Lower leg skin (tissue), 4 donors: ENCODE measurements at regions not wholly inside any gene's neighbourhood (a gene's known extent, or its start where the extent isn't known, plus 50 kb on each side); places are given as distances from the start of the nearest gene placed in this dataset.

Source experiments
- DNase-seq, 2 donors: peaks; one replicate each; pipeline ENCODE4 v3.0.0-alpha.2; 2019; ENCODE audit warnings: low spot score in 2 of 2
- H3K4me3 ChIP-seq: fragments of 200-600 bp; sonication (generic); 2 replicates; pipeline ENCODE4 v1.5.1; 2017; ENCODE audit warnings: mild to moderate bottlenecking, low read depth; ENCODE audit not compliant: poor library complexity, severe bottlenecking
- POLR2A ChIP-seq, 2 donors: fragments of 450-650 bp; IDR thresholded peaks; one replicate each; pipeline ENCODE4 v1.6.1; 2016 to 2017; ENCODE audit warnings: antibody characterized with exemption in 2 of 2, mild to moderate bottlenecking in 1 of 2, moderate library complexity in 1 of 2
- whole genome bisulfite sequencing, 2 donors: methylation state at CpG; one replicate each; pipeline ENCODE4 v1.1.5; 2018; 5-methylcytosine and 5-hydroxymethylcytosine counted together
- intact Hi-C: fragments of 100-400 bp; cut with DNase I; formaldehyde crosslinking; loops from one replicate; pipeline ENCODE4 v1.15.0; 2023; ENCODE audit warnings: low total_unique reads
- TF ChIP-seq, protein P1 (sequence below), 3 donors: fragments of 450-650 bp; IDR thresholded peaks; one replicate each; pipeline ENCODE4 v1.5.1; 2016; ENCODE audit warnings: antibody characterized with exemption in 3 of 3, mild to moderate bottlenecking in 3 of 3, moderate library complexity in 2 of 3

DNA sequence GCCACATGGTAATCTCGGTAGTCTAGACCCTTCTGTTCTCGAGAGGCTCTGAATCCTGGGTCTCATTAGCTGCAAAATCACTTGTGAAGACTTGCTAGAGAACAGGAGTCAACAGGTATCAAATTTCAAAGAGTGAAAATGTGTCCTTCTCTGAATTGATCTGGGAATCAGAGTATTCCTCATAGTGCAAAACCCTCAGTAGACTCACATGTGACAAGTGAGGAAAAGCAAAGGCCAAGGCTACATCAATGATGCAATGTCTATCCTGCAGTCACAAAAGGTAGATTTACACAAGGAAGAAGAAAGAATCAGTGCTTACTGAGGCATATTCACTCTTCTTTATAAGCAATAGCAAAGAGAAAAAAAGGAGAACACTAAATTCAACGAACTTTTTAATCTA, 1220.0 kb upstream of the GJE1 start:
- no peak overlapping the region for H3K4me3 ChIP-seq
- no peak for DNase-seq
- 62% methylated on average over 3 of the region's 3 CpGs for WGBS, 2 donors
- intact Hi-C loops = no loop called here
- TF ChIP-seq POLR2A (IDR thresholded peaks at IDR 0.05) = no peak
- TF ChIP-seq, protein P1, sequence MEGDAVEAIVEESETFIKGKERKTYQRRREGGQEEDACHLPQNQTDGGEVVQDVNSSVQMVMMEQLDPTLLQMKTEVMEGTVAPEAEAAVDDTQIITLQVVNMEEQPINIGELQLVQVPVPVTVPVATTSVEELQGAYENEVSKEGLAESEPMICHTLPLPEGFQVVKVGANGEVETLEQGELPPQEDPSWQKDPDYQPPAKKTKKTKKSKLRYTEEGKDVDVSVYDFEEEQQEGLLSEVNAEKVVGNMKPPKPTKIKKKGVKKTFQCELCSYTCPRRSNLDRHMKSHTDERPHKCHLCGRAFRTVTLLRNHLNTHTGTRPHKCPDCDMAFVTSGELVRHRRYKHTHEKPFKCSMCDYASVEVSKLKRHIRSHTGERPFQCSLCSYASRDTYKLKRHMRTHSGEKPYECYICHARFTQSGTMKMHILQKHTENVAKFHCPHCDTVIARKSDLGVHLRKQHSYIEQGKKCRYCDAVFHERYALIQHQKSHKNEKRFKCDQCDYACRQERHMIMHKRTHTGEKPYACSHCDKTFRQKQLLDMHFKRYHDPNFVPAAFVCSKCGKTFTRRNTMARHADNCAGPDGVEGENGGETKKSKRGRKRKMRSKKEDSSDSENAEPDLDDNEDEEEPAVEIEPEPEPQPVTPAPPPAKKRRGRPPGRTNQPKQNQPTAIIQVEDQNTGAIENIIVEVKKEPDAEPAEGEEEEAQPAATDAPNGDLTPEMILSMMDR (IDR thresholded peaks at IDR 0.05) = no peak

DNA sequence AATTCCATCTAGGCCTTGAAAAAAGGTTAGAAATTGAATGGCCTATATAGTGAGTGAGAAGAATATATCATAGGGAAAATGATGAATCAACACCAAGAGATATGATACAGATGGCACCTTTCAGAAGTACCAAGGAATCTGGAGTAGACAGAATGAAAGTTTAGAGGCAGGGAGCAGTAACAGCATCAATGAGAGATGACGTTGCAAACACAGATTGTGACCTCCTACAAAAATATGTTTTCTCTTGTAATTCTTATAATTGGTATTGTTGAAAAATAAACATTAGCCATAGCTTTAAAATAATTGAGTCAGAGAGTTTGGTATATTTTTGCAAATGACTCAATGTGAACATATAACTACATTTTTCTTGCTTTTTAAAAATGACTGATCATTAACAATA, 1223.1 kb upstream of the GJE1 start:
- 75 to 92% methylated on average over 1 of the region's 1 CpG for WGBS, 2 donors
- no peak for TF ChIP-seq POLR2A (IDR thresholded peaks at IDR 0.05)
- TF ChIP-seq, protein P1 (IDR thresholded peaks at IDR 0.05) = no peak
- H3K4me3 ChIP-seq = no peak overlapping the region
- no peak for DNase-seq
- intact Hi-C loops = no loop called here

DNA sequence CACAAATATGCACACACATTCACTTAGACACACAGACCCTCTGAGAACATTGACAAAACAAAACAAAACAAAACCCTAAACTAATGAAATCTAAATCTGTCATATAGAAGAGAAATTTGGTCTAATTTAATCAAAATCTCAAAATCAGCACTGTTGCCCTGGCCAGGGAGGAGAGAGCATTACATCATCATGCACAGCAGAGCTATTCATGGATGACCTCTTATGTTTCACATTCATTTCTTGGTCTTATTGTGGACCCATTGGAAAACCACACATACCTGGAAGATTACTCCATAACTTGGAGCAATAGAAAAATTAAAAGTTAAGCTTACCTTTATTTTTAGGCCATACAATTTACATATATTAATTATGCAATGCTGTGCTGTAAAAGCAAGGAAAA, 1223.6 kb upstream of the GJE1 start:
- intact Hi-C loops = no loop called here
- H3K4me3 ChIP-seq = no peak overlapping the region
- TF ChIP-seq, protein P1 (IDR thresholded peaks at IDR 0.05) = no peak
- TF ChIP-seq POLR2A (IDR thresholded peaks at IDR 0.05) = no peak
- no peak for DNase-seq

DNA sequence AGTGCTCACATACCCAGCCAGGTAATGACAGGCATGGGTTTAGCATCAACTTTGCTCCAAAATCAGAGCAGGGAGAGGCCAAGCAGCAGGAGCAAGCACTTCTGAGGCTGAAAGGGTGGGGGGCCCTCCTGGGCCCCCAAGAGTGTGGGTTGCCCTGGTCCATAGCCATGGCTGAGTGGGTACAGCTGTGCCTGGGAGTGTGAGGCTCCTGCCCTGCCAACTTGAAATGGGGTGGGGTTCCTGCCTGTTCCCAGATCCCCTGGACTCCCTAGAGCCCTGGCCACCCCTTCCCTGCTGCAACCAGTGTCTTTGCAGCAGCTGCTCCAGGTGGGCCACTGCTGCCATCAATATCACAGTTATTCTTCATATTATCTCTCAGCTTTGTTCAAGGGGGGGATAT, 1224.2 kb upstream of the GJE1 start:
- no peak overlapping the region for H3K4me3 ChIP-seq
- intact Hi-C loops = no loop called here
- DNase-seq = no peak
- TF ChIP-seq, protein P1 (IDR thresholded peaks at IDR 0.05) = no peak

DNA sequence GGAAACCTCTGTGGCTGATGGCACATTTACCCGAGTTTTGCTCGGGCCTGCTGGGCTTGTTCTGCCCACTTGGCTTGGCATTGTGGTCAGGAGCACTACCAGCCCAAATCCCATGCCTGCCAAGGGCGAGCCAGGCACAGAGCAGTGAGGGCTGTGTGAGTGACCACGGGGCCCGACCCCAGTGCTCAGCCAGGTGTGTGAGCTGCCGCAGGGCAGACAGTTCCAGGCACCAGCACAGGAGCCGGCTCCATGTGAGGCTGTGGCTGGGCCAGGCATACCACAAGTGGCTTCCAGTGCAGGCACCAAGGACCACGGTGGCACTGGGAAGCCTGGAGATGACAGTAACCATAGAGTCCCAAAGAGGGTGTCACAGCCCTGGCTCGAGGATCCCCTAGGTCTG, 1225.5 kb upstream of the GJE1 start:
- DNase-seq = no peak
- H3K4me3 ChIP-seq = no peak overlapping the region
- WGBS, 2 donors = 81 to 96% methylated on average over 3 to 9 of the region's 9 CpGs
- TF ChIP-seq POLR2A (IDR thresholded peaks at IDR 0.05) = no peak
- TF ChIP-seq, protein P1 (IDR thresholded peaks at IDR 0.05) = no peak
- intact Hi-C loops = no loop called here

DNA sequence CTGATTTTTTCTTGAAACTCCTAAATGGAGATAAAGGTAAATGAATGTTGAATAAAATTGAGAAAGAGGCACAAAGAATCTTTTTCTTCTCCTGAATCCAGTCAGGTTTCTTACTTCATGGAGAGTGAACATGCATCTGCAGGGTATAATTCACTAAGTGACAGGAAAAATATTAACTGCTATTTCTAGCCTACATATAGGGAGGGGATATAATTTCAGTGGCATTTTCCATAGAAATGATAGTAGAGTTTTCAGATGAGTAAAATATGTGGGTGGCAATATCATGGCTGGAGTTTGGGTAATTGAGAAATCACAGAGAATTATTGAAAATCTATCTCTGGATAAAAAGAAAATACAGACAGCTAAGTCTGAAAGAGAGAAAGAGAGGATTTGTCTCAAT, 1227.0 kb upstream of the GJE1 start:
- no peak for DNase-seq
- intact Hi-C loops = no loop called here
- TF ChIP-seq POLR2A (IDR thresholded peaks at IDR 0.05) = no peak
- TF ChIP-seq, protein P1 (IDR thresholded peaks at IDR 0.05) = no peak
- no peak overlapping the region for H3K4me3 ChIP-seq
